Ovary (tissue), 7 donors: ENCODE measurements at regions not wholly inside any gene's neighbourhood (a gene's known extent, or its start where the extent isn't known, plus 50 kb on each side); places are given as distances from the start of the nearest gene placed in this dataset.

Experiments
- DNase-seq, 5 donors: peaks; one replicate each; pipeline ENCODE4 v3.0.0-alpha.2; 2019 to 2020
- H3K27ac ChIP-seq, 2 donors: fragments of 200-600 bp; one replicate each; pipeline versions ENCODE4 v1.5.1 to v1.8.0; 2019 to 2022
- H3K27me3 ChIP-seq: fragments of 200-600 bp; one replicate; pipeline ENCODE4 v1.8.0; 2022
- H3K36me3 ChIP-seq: fragments of 200-600 bp; sonication (generic); one replicate; pipeline ENCODE4 v1.5.1; 2019
- H3K4me1 ChIP-seq: one replicate; pipeline ENCODE4 v1.8.1; 2013; ENCODE audit warnings: mild to moderate bottlenecking, moderate library complexity; ENCODE audit not compliant: insufficient read depth
- H3K4me3 ChIP-seq: fragments of 200-600 bp; sonication (generic); one replicate; pipeline ENCODE4 v1.5.1; 2017
- H3K9me3 ChIP-seq, 2 donors: fragments of 200-600 bp in 1 of 2; sonication (generic) in 1 of 2; one replicate each; pipeline versions ENCODE4 v1.5.1 to v1.8.1; 2013 to 2019; ENCODE audit warnings: mild to moderate bottlenecking in 1 of 2, moderate library complexity in 1 of 2
- CTCF ChIP-seq, 3 donors: fragments of 450-650 bp in 2 of 3; fragments of 200-600 bp in 1 of 3; IDR thresholded peaks; one replicate each; pipeline versions ENCODE4 v1.5.1 to v1.8.0; 2016 to 2022; ENCODE audit warnings: antibody characterized with exemption in 3 of 3, mild to moderate bottlenecking in 1 of 3
- EP300 ChIP-seq: sonication (generic); formaldehyde crosslinking; IDR thresholded peaks from one replicate; pipeline ENCODE4 v1.6.1; 2017; ENCODE audit warnings: antibody characterized with exemption
- POLR2A ChIP-seq: fragments of 450-650 bp; IDR thresholded peaks from one replicate; pipeline ENCODE4 v1.6.1; 2017; ENCODE audit warnings: antibody characterized with exemption, mild to moderate bottlenecking, moderate library complexity
- WGBS, 3 donors: extraction: QIAGEN DNeasy Blood & Tissue Kit in 1 of 3; methylation state at CpG; one replicate each; pipeline versions ENCODE4 v1.1.5 to v1.1.7; 2013 to 2017; 5-methylcytosine and 5-hydroxymethylcytosine counted together
- intact Hi-C, 4 donors: fragments of 100-400 bp; cut with DNase I; formaldehyde crosslinking; loops; one replicate each; pipeline versions ENCODE4 v1.11.0 to v1.15.1; 2022 to 2023
- donor health status: DM: no; HTN: no; CAD: no; lungs with moderate emphysema.
- donor health status: DM: no; HTN: no; CAD: no.
- donor health status: Bipolar disorder and iron deficiency.
- donor health status: DM: no; HTN: no; CAD: no.
- donor health status: DM: yes; HTN: yes; CAD: no.

GRCh38 chr14:97443412-97443811, 646.2 kb downstream of the VRK1 start:
- no peaks in the 10 kb centered on the region for H3K27me3 ChIP-seq
- H3K9me3 ChIP-seq = no peaks in the 10 kb centered on the region
- no peaks in the 10 kb centered on the region for H3K36me3 ChIP-seq
- no peaks in the 10 kb centered on the region for H3K4me1 ChIP-seq
- TF ChIP-seq CTCF (IDR thresholded peaks at IDR 0.05) (no peak), POLR2A (no peak), EP300 (no peak)
- no peak overlapping the region for H3K4me3 ChIP-seq
- WGBS, 3 donors = 73 to 86% (median 77%) methylated on average over 3 of the region's 3 CpGs
- H3K27ac ChIP-seq = no peak overlapping the region
- intact Hi-C loops = no loop called here
- no peak for DNase-seq

GRCh38 chr14:97444248-97444647, 647.1 kb downstream of the VRK1 start:
- Histone ChIP-seq H3K27ac (no peak overlapping the region), H3K4me1 (no peaks in the 10 kb centered on the region), H3K27me3 (no peaks in the 10 kb centered on the region), H3K4me3 (no peak overlapping the region), H3K9me3 (no peaks in the 10 kb centered on the region), H3K36me3 (no peaks in the 10 kb centered on the region)
- WGBS, 3 donors = 82 to 85% (median 85%) methylated on average over 5 of the region's 5 CpGs
- no peak for DNase-seq
- intact Hi-C loops = no loop called here
- no peak for TF ChIP-seq POLR2A
- no peak for TF ChIP-seq CTCF (IDR thresholded peaks at IDR 0.05)
- TF ChIP-seq EP300 = no peak

GRCh38 chr14:97445367-97445766, 648.2 kb downstream of the VRK1 start:
- Histone ChIP-seq H3K9me3 (no peaks in the 10 kb centered on the region), H3K36me3 (no peaks in the 10 kb centered on the region), H3K27me3 (no peaks in the 10 kb centered on the region), H3K27ac (no peak overlapping the region), H3K4me3 (no peak overlapping the region), H3K4me1 (no peaks in the 10 kb centered on the region)
- no peak for TF ChIP-seq EP300
- no peak for TF ChIP-seq CTCF (IDR thresholded peaks at IDR 0.05)
- no peak for TF ChIP-seq POLR2A
- WGBS, 3 donors = 76 to 85% (median 79%) methylated on average over 7 of the region's 7 CpGs
- intact Hi-C loops = no loop called here
- no peak for DNase-seq

- no peak overlapping the region for H3K4me3 ChIP-seq
- no peak for TF ChIP-seq POLR2A
- TF ChIP-seq CTCF (IDR thresholded peaks at IDR 0.05) = no peak
- TF ChIP-seq EP300 = no peak
- WGBS, 3 donors = 83 to 84% (median 83%) methylated on average over 4 of the region's 4 CpGs
Measured at GRCh38 chr14:97446087-97446486, 648.9 kb downstream of the VRK1 start.

GRCh38 chr14:97452314-97452713, 655.1 kb downstream of the VRK1 start:
- TF ChIP-seq POLR2A = no peak
- no peak for TF ChIP-seq EP300
- no peak for TF ChIP-seq CTCF (IDR thresholded peaks at IDR 0.05)
- H3K36me3 ChIP-seq = no peaks in the 10 kb centered on the region
- H3K27me3 ChIP-seq = no peaks in the 10 kb centered on the region
- H3K4me1 ChIP-seq = no peaks in the 10 kb centered on the region
- DNase-seq = no peak
- intact Hi-C loops = no loop called here
- no peaks in the 10 kb centered on the region for H3K9me3 ChIP-seq
- H3K27ac ChIP-seq = no peak overlapping the region
- H3K4me3 ChIP-seq = no peak overlapping the region

More at GRCh38 chr14:97446087-97446486, 648.9 kb downstream of the VRK1 start:
- no peaks in the 10 kb centered on the region for H3K9me3 ChIP-seq
- H3K27ac ChIP-seq = no peak overlapping the region
- intact Hi-C loops = no loop called here
- H3K27me3 ChIP-seq = no peaks in the 10 kb centered on the region
- H3K4me1 ChIP-seq = no peaks in the 10 kb centered on the region
- DNase-seq = no peak
- no peaks in the 10 kb centered on the region for H3K36me3 ChIP-seq
